A549 (cell line): ENCODE measurements at regions not wholly inside any gene's neighbourhood (a gene's known extent, or its start where the extent isn't known, plus 50 kb on each side); places are given as distances from the start of the nearest gene placed in this dataset.

Source experiments
- ATAC-seq, 2 experiments: fragments of 200-7000 bp in 1 of 2; fragments of >200 bp in 1 of 2; cut with Nextera tagmentation in 1 of 2; cut with Tn5 transposase in 1 of 2; 3 replicates each; pipeline versions ENCODE4 v1.8.0 to v1.9.1; 2018 to 2020; ENCODE audit warnings: mild to moderate bottlenecking in 1 of 2, moderate library complexity in 1 of 2
- CTCF ChIA-PET: fragments of 300-600 bp; sonication (Branson Sonifier 250); formaldehyde crosslinking; extraction: SDS; loops from one replicate; lab custom pipeline; 2021; ENCODE audit warnings: antibody characterized with exemption, inconsistent platforms; lab: Yijun Ruan, JAX
- POLR2A ChIA-PET: fragments of 350-600 bp; formaldehyde crosslinking; extraction: SDS; loops from one replicate; lab custom pipeline; 2021; ENCODE audit warnings: antibody characterized with exemption, inconsistent platforms; lab: Yijun Ruan, JAX
- DNase-seq, 2 experiments: peaks; one replicate each; pipeline versions ENCODE4 v3.0.0 to v3.0.0-alpha.2; 2011 to 2016; ENCODE audit warnings: low read depth in 1 of 2, low spot score in 1 of 2
- FAIRE-seq: peaks from 2 replicates; lab custom pipeline; 2011; peaks lifted over from hg19 to GRCh38; lab: Jason Lieb, UNC
- H3K27ac ChIP-seq, 2 experiments: fragments of >200 bp; sonication (Bioruptor Twin); formaldehyde crosslinking; 3 replicates each; pipeline ENCODE4 v1.5.1; 2016 to 2017
- H3K4me1 ChIP-seq: fragments of >200 bp; sonication (Bioruptor Twin); formaldehyde crosslinking; 3 replicates; pipeline ENCODE4 v1.6.1; 2016
- H3K4me2 ChIP-seq: fragments of >200 bp; sonication (Bioruptor Twin); formaldehyde crosslinking; 3 replicates; pipeline ENCODE4 v1.6.1; 2016
- H3K4me3 ChIP-seq: fragments of >200 bp; sonication (Bioruptor Twin); formaldehyde crosslinking; 3 replicates; pipeline ENCODE4 v1.5.1; 2016
- H3K9me3 ChIP-seq: fragments of >200 bp; sonication (Bioruptor Twin); formaldehyde crosslinking; 3 replicates; pipeline ENCODE4 v1.6.1; 2016
- FOSB ChIP-seq: fragments of 250-450 bp; sonication (Bioruptor Pico); IDR thresholded peaks from 2 replicates; pipeline ENCODE4 v1.5.0; 2020; ENCODE audit warnings: mild to moderate bottlenecking, moderate library complexity
- FOXS1 ChIP-seq: fragments of 250-450 bp; sonication (Bioruptor Pico); IDR thresholded peaks from 2 replicates; pipeline ENCODE4 v1.5.0; 2020; ENCODE audit warnings: mild to moderate bottlenecking, moderate library complexity
- HOXA7 ChIP-seq: fragments of 250-450 bp; sonication (Bioruptor Pico); IDR thresholded peaks from 2 replicates; pipeline ENCODE4 v1.5.0; 2020; ENCODE audit warnings: mild to moderate bottlenecking, moderate library complexity
- JUN ChIP-seq, 2 experiments: fragments of >200 bp; sonication (Bioruptor Twin); formaldehyde crosslinking; IDR thresholded peaks; 2 replicates in 1 of 2; 3 replicates in 1 of 2; pipeline ENCODE4 v1.6.1; 2016 to 2017
- MYC ChIP-seq: IDR thresholded peaks from 2 replicates; pipeline ENCODE4 v1.6.1; 2012; ENCODE audit warnings: mild to moderate bottlenecking, inconsistent platforms, low read length, improper control_type of control experiment, borderline replicate concordance
- RAD21 ChIP-seq, 2 experiments: fragments of >200 bp in 1 of 2; sonication (Bioruptor Twin) in 1 of 2; formaldehyde crosslinking in 1 of 2; IDR thresholded peaks in 1 of 2; conservative IDR thresholded peaks in 1 of 2; 2 replicates in 1 of 2; 3 replicates in 1 of 2; pipeline ENCODE4 v1.6.1; 2012 to 2018; ENCODE audit warnings: inconsistent platforms in 1 of 2
- ZSCAN20 ChIP-seq: fragments of 250-450 bp; sonication (Bioruptor Pico); IDR thresholded peaks from 2 replicates; pipeline ENCODE4 v1.8.0; 2022; ENCODE audit warnings: mild to moderate bottlenecking, moderate library complexity
- WGBS: methylation state at CpG from one replicate; pipeline ENCODE4 v1.1.6; 2017; ENCODE audit errors: missing lambda C conversion rate; 5-methylcytosine and 5-hydroxymethylcytosine counted together
- TF ChIP-seq, protein P1 (sequence below): fragments of 150-350 bp; IDR thresholded peaks from 2 replicates; pipeline ENCODE4 v1.6.1; 2014; ENCODE audit warnings: low read depth, mild to moderate bottlenecking, low read length
- TF ChIP-seq, protein P2 (sequence below): IDR thresholded peaks from 2 replicates; pipeline ENCODE4 v1.6.1; 2012
- TF ChIP-seq, protein P3 (sequence below): fragments of >200 bp; sonication (Bioruptor Twin); formaldehyde crosslinking; IDR thresholded peaks from 3 replicates; pipeline ENCODE4 v1.5.1; 2016
- TF ChIP-seq, protein P4 (sequence below): fragments of 200-600 bp; sonication (generic); IDR thresholded peaks from 2 replicates; pipeline ENCODE4 v1.6.1; 2016; ENCODE audit warnings: antibody characterized with exemption, mild to moderate bottlenecking, moderate library complexity

DNA sequence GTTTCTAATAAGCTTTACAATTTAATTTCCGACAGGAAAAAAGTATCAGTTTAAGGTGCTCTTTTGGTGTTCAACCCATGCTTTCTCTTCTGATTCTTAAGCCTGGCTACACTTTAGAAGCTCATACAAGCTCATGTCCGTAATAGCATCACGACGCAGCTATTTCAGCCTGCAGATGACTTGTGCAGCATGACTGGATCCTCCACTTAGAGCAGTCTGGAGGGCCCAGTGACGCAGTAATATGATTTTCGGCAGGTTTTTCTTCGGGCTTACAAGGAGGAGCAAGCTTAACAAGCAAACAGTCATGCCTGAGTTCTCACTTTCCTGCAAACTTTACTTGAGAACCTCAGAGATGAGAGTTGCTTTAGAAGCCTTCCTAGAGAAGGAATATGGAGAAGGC, 85.3 kb upstream of the MAML3 start:
- no peak overlapping the region for H3K4me2 ChIP-seq
- no peak for DNase-seq
- CTCF ChIA-PET: interaction anchor here (1.2 to 1.9 kb wide), 2 partner anchors 12 to 54 kb away, joined by 3 to 10 read pairs; no protein-coding TSS in a partner anchor
- H3K27ac ChIP-seq: no peak overlapping the region
- no peak for TF ChIP-seq FOSB (CRISPR knock-in tag)
- TF ChIP-seq JUN (IDR thresholded peaks at IDR 0.05): no peak
- TF ChIP-seq, protein P1, sequence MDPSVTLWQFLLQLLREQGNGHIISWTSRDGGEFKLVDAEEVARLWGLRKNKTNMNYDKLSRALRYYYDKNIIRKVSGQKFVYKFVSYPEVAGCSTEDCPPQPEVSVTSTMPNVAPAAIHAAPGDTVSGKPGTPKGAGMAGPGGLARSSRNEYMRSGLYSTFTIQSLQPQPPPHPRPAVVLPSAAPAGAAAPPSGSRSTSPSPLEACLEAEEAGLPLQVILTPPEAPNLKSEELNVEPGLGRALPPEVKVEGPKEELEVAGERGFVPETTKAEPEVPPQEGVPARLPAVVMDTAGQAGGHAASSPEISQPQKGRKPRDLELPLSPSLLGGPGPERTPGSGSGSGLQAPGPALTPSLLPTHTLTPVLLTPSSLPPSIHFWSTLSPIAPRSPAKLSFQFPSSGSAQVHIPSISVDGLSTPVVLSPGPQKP: no peak
- TF ChIP-seq RAD21 (conservative IDR thresholded peaks at IDR 0.05 in 1 of 2, IDR thresholded peaks at IDR 0.05 in 1 of 2): no peak
- TF ChIP-seq, protein P2, sequence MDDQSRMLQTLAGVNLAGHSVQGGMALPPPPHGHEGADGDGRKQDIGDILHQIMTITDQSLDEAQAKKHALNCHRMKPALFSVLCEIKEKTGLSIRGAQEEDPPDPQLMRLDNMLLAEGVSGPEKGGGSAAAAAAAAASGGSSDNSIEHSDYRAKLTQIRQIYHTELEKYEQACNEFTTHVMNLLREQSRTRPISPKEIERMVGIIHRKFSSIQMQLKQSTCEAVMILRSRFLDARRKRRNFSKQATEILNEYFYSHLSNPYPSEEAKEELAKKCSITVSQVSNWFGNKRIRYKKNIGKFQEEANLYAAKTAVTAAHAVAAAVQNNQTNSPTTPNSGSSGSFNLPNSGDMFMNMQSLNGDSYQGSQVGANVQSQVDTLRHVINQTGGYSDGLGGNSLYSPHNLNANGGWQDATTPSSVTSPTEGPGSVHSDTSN: no peak
- TF ChIP-seq, protein P3, sequence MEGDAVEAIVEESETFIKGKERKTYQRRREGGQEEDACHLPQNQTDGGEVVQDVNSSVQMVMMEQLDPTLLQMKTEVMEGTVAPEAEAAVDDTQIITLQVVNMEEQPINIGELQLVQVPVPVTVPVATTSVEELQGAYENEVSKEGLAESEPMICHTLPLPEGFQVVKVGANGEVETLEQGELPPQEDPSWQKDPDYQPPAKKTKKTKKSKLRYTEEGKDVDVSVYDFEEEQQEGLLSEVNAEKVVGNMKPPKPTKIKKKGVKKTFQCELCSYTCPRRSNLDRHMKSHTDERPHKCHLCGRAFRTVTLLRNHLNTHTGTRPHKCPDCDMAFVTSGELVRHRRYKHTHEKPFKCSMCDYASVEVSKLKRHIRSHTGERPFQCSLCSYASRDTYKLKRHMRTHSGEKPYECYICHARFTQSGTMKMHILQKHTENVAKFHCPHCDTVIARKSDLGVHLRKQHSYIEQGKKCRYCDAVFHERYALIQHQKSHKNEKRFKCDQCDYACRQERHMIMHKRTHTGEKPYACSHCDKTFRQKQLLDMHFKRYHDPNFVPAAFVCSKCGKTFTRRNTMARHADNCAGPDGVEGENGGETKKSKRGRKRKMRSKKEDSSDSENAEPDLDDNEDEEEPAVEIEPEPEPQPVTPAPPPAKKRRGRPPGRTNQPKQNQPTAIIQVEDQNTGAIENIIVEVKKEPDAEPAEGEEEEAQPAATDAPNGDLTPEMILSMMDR: no peak
- no peak for TF ChIP-seq HOXA7 (CRISPR knock-in tag)
- POLR2A ChIA-PET: no interaction called here
- H3K9me3 ChIP-seq: no peaks in the 10 kb centered on the region
- H3K4me1 ChIP-seq: peaks cover 11% of the 10 kb centered on the region
- WGBS: 92% methylated on average over 7 of the region's 7 CpGs
- no peak for ATAC-seq
- FAIRE-seq: no peak
- no peak overlapping the region for H3K4me3 ChIP-seq

DNA sequence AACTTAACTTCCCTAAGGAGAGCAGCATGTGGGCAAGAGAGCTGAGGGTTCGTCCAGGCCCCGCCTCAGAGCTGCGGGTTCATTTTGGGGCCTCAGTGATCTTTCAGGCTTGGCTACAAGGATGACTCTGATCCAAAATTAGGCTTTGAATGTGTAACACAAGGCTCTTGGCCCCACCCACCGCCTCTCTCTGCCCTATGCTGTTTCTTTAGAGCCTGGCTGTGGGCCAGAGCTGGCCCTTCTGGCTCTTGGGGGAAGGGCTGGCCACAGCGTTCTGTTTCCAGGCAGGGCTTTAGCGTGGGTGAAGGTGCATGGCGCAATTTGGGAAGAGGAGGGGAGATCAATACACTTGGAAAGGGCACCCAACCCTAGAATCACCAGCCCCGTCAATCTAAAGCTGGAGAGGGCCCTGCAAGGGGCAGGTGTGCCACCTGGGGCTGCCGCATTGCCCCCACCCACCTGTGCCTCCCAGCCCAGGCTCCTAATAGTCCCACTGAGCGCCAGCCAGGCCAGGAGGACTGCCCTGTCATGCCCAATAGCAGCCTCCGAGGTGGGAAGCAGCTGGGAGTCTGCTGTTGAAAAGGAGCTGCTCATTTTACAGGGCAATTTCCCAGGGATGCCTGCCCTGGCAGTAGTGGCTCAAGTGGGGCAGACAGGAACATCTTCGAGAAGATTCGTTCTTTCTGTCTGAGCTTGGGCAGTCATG, 84.5 kb upstream of the MAML3 start:
- CTCF ChIA-PET: interaction anchor here (1.1 to 1.9 kb wide), 3 partner anchors 13 to 53 kb away, joined by 3 to 10 read pairs (median 3); no protein-coding TSS in a partner anchor
- FAIRE-seq (no peak), DNase-seq (no peak), ATAC-seq (peak in 1 of 2 experiments; percentile 44; a peak in 2 of 6 replicates)
- peaks cover 19% of the 10 kb centered on the region for H3K4me1 ChIP-seq
- H3K27ac ChIP-seq: peak overlapping the region; percentile 14 to 65; a peak in 3 of 6 replicates
- WGBS: 78% methylated on average over 8 of the region's 13 CpGs
- H3K4me3 ChIP-seq: no peak overlapping the region
- H3K9me3 ChIP-seq: no peaks in the 10 kb centered on the region
- no peak for TF ChIP-seq RAD21 (conservative IDR thresholded peaks at IDR 0.05 in 1 of 2, IDR thresholded peaks at IDR 0.05 in 1 of 2)
- no peak for TF ChIP-seq FOXS1 (CRISPR knock-in tag)
- no peak for TF ChIP-seq ZSCAN20 (CRISPR knock-in tag)
- no peak for TF ChIP-seq MYC
- TF ChIP-seq, protein P4, sequence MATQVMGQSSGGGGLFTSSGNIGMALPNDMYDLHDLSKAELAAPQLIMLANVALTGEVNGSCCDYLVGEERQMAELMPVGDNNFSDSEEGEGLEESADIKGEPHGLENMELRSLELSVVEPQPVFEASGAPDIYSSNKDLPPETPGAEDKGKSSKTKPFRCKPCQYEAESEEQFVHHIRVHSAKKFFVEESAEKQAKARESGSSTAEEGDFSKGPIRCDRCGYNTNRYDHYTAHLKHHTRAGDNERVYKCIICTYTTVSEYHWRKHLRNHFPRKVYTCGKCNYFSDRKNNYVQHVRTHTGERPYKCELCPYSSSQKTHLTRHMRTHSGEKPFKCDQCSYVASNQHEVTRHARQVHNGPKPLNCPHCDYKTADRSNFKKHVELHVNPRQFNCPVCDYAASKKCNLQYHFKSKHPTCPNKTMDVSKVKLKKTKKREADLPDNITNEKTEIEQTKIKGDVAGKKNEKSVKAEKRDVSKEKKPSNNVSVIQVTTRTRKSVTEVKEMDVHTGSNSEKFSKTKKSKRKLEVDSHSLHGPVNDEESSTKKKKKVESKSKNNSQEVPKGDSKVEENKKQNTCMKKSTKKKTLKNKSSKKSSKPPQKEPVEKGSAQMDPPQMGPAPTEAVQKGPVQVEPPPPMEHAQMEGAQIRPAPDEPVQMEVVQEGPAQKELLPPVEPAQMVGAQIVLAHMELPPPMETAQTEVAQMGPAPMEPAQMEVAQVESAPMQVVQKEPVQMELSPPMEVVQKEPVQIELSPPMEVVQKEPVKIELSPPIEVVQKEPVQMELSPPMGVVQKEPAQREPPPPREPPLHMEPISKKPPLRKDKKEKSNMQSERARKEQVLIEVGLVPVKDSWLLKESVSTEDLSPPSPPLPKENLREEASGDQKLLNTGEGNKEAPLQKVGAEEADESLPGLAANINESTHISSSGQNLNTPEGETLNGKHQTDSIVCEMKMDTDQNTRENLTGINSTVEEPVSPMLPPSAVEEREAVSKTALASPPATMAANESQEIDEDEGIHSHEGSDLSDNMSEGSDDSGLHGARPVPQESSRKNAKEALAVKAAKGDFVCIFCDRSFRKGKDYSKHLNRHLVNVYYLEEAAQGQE: no peak
- TF ChIP-seq, all 56 proteins: peak for 0
- 0 out of 3 replicates have a peak overlapping the region, but pooled peaks have one; percentile 21 for H3K4me2 ChIP-seq
- POLR2A ChIA-PET: no interaction called here
